GM12872 (cell line): ENCODE measurements at regions not wholly inside any gene's neighbourhood (a gene's known extent, or its start where the extent isn't known, plus 50 kb on each side); places are given as distances from the start of the nearest gene placed in this dataset.

ENCODE experiments used
- TF ChIP-seq, protein P1 (sequence below): IDR thresholded peaks from 3 replicates; pipeline ENCODE4 v1.5.1; 2011; ENCODE audit warnings: low read depth, mild to moderate bottlenecking, low read length, moderate library complexity; ENCODE audit not compliant: insufficient read depth

GRCh38 chr9:26516773-26517343 lies 375.7 kb downstream of the CAAP1 start:
- TF ChIP-seq, protein P1, sequence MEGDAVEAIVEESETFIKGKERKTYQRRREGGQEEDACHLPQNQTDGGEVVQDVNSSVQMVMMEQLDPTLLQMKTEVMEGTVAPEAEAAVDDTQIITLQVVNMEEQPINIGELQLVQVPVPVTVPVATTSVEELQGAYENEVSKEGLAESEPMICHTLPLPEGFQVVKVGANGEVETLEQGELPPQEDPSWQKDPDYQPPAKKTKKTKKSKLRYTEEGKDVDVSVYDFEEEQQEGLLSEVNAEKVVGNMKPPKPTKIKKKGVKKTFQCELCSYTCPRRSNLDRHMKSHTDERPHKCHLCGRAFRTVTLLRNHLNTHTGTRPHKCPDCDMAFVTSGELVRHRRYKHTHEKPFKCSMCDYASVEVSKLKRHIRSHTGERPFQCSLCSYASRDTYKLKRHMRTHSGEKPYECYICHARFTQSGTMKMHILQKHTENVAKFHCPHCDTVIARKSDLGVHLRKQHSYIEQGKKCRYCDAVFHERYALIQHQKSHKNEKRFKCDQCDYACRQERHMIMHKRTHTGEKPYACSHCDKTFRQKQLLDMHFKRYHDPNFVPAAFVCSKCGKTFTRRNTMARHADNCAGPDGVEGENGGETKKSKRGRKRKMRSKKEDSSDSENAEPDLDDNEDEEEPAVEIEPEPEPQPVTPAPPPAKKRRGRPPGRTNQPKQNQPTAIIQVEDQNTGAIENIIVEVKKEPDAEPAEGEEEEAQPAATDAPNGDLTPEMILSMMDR = no peak

GRCh38 chr9:26513730-26514129 lies 378.9 kb downstream of the CAAP1 start:
- TF ChIP-seq, protein P1 = no peak

DNA sequence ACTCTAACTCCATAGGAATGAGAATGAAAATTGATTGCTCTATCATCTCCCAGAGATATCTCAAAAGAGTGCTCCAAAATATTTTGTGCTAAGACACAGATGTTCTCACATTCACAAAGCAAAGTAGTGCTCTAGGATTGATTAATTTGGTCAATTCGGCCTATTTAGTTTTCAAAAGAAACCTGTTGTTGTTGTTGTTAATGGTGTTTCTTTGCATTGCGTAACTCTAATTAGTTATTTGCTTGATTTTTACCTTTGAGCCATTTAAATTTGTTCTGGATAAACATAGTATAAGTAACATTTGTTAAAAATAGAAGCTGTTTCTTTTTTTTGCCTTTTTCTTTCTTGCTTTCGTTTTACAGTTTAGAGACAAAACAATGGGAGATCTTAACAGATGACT lies 382.5 kb downstream of the CAAP1 start:
- TF ChIP-seq, protein P1 = no peak

- TF ChIP-seq, protein P1 = no peak
These were observed 383.7 kb downstream of the CAAP1 start for GRCh38 chr9:26508897-26509296.

DNA sequence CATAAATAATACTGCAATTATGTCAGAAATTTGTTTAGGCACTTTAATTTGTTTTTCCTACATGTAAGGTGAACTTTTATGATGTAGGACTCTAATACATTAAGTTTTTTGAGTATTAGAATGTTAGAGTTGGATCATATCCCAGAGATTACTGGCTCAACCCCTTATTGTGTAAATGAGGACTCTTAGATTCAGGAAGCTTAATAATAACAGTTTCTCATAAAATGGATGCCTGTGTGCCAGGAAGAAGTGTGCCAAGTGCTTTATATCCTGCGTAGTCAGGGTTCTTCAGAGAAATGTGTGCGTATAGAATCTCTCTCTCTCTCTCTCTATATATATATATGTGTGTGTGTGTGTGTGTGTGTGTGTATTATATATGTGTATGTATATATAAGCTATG lies 388.5 kb downstream of the CAAP1 start:
- TF ChIP-seq, protein P1 = no peak

GRCh38 chr9:26502311-26502710 lies 390.3 kb downstream of the CAAP1 start:
- TF ChIP-seq, protein P1 = no peak

DNA sequence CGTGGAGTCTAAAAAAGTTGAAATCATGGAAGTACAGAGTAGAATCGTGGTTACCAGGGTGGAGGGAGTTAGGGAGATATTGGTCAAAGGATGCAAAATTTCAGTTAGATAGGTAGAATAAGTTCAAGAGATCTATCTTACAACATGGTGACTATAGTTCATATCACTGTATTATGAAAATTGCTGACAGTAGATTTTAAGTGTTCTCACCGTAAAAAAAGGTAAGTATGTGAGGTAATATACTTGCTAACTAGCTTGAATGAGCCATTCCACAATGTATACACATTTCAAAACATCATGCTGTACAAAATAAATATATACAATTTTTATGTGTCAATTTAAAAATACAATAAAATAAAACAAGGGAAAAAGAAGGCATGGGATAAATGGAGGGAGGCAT lies 392.1 kb downstream of the CAAP1 start:
- TF ChIP-seq, protein P1 = no peak
